Keratinocyte (primary cell): ENCODE measurements at regions not wholly inside any gene's neighbourhood (a gene's known extent, or its start where the extent isn't known, plus 50 kb on each side); places are given as distances from the start of the nearest gene placed in this dataset.

Experiments used
- DNase-seq: peaks from one replicate; pipeline ENCODE4 v3.0.0-alpha.2; 2011; ENCODE audit warnings: low read depth, missing footprints, low spot score
- FAIRE-seq: peaks from 2 replicates; lab custom pipeline; 2011; peaks lifted over from hg19 to GRCh38; lab: Jason Lieb, UNC
- H2AFZ ChIP-seq: 2 replicates; pipeline ENCODE4 v1.6.0; 2012; ENCODE audit warnings: low read length, control low read depth, inconsistent platforms; ENCODE audit not compliant: control insufficient read depth
- H3K27ac ChIP-seq: 2 replicates; pipeline ENCODE4 v1.5.1; 2011; ENCODE audit warnings: low read length; ENCODE audit not compliant: control insufficient read depth, insufficient read depth
- H3K27me3 ChIP-seq: 3 replicates; pipeline ENCODE4 v1.6.0; 2011; ENCODE audit warnings: low read length; ENCODE audit not compliant: control insufficient read depth, insufficient read depth; ENCODE audit errors: extremely low read depth
- H3K36me3 ChIP-seq, 2 experiments: 2 replicates in 1 of 2; 3 replicates in 1 of 2; pipeline ENCODE4 v1.5.1; 2011; ENCODE audit warnings: low read length in 2 of 2, mild to moderate bottlenecking in 1 of 2; ENCODE audit not compliant: control insufficient read depth in 2 of 2, insufficient read depth in 2 of 2; ENCODE audit errors: extremely low read depth in 1 of 2
- H3K4me1 ChIP-seq: 3 replicates; pipeline ENCODE4 v1.5.1; 2011; ENCODE audit warnings: low read length; ENCODE audit not compliant: control insufficient read depth, insufficient read depth; ENCODE audit errors: extremely low read depth
- H3K4me2 ChIP-seq: 3 replicates; pipeline ENCODE4 v1.6.0; 2011; ENCODE audit warnings: low read depth, low read length; ENCODE audit not compliant: control insufficient read depth, insufficient read depth; ENCODE audit errors: extremely low read depth
- H3K4me3 ChIP-seq, 3 experiments: fragments of 200-600 bp in 1 of 3; sonication (generic) in 1 of 3; 2 replicates in 2 of 3; 3 replicates in 1 of 3; pipeline ENCODE4 v1.5.1; 2011 to 2016; ENCODE audit warnings: low read length in 3 of 3, mild to moderate bottlenecking in 3 of 3, control low read depth in 2 of 3, inconsistent platforms in 1 of 3, low read depth in 1 of 3, mixed read lengths in 1 of 3, mixed run types in 1 of 3, moderate library complexity in 1 of 3; ENCODE audit not compliant: control insufficient read depth in 2 of 3, insufficient read depth in 2 of 3; ENCODE audit errors: extremely low read depth in 1 of 3
- H3K79me2 ChIP-seq: 2 replicates; pipeline ENCODE4 v1.6.0; 2012; ENCODE audit warnings: low read length; ENCODE audit not compliant: control insufficient read depth, insufficient read depth
- H3K9ac ChIP-seq: 3 replicates; pipeline ENCODE4 v1.6.0; 2011; ENCODE audit warnings: low read length; ENCODE audit not compliant: control insufficient read depth, insufficient read depth; ENCODE audit errors: extremely low read depth
- H3K9me1 ChIP-seq: 3 replicates; pipeline ENCODE4 v1.6.0; 2011; ENCODE audit warnings: low read length; ENCODE audit not compliant: control insufficient read depth, insufficient read depth; ENCODE audit errors: extremely low read depth
- H3K9me3 ChIP-seq: 2 replicates; pipeline ENCODE4 v1.5.1; 2012; ENCODE audit warnings: low read depth, low read length; ENCODE audit not compliant: control insufficient read depth
- H4K20me1 ChIP-seq: 3 replicates; pipeline ENCODE4 v1.6.0; 2011; ENCODE audit warnings: low read length; ENCODE audit not compliant: control insufficient read depth, insufficient read depth; ENCODE audit errors: extremely low read depth
- EZH2 ChIP-seq: IDR thresholded peaks from one replicate; pipeline ENCODE4 v1.6.1; 2012; ENCODE audit warnings: inconsistent platforms, mild to moderate bottlenecking, low read length, moderate library complexity
- dilution Hi-C: fragments of 300-500 bp; cut with MboI; formaldehyde crosslinking; loops from one replicate; pipeline ENCODE4 v1.7.0; 2020; ENCODE audit warnings: low sequenced_read_pairs; ENCODE audit not compliant: extremely low pct_ligation_motif_present
- TF ChIP-seq, protein P1 (sequence below), 3 experiments: IDR thresholded peaks in 1 of 3; conservative IDR thresholded peaks in 1 of 3; optimal IDR thresholded peaks in 1 of 3; 2 replicates in 2 of 3; 3 replicates in 1 of 3; pipeline versions ENCODE3 to v1.5.1; 2011; ENCODE audit warnings: low read length in 3 of 3, mild to moderate bottlenecking in 3 of 3, moderate library complexity in 2 of 3, control low read depth in 1 of 3, inconsistent platforms in 1 of 3; ENCODE audit not compliant: insufficient read depth in 2 of 3; ENCODE audit errors: extremely low read depth in 1 of 3

DNA sequence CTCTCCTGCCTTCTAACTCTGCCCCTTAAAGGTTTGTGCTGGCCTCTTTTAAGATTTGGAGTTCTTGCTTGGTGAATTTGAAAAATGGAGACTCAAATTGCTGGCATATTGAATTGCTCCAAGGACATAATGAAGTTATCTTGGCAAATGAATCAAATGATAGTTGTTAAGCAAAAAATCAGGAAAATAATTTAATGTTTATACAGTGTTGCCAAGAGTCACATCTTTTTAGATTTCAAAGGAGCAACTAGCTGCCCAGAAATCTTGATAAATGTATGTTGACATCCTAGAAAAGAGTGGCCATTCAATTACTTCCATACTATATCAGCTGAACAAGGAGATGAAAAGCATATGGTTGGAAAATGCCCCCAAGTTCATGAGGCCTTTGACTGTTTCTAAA lies 610.0 kb upstream of the LCORL start:
- no peak for TF ChIP-seq EZH2
- TF ChIP-seq, protein P1, sequence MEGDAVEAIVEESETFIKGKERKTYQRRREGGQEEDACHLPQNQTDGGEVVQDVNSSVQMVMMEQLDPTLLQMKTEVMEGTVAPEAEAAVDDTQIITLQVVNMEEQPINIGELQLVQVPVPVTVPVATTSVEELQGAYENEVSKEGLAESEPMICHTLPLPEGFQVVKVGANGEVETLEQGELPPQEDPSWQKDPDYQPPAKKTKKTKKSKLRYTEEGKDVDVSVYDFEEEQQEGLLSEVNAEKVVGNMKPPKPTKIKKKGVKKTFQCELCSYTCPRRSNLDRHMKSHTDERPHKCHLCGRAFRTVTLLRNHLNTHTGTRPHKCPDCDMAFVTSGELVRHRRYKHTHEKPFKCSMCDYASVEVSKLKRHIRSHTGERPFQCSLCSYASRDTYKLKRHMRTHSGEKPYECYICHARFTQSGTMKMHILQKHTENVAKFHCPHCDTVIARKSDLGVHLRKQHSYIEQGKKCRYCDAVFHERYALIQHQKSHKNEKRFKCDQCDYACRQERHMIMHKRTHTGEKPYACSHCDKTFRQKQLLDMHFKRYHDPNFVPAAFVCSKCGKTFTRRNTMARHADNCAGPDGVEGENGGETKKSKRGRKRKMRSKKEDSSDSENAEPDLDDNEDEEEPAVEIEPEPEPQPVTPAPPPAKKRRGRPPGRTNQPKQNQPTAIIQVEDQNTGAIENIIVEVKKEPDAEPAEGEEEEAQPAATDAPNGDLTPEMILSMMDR (optimal IDR thresholded peaks at IDR 0.05 in 1 of 3, IDR thresholded peaks at IDR 0.05 in 1 of 3, conservative IDR thresholded peaks at IDR 0.05 in 1 of 3; ENCODE audit: extremely low read depth in 1 of 3, insufficient read depth in 2 of 3, low read length in 3 of 3) = no peak
- Histone ChIP-seq H3K4me3 (no peak overlapping the region), H3K79me2 (no peaks in the 10 kb centered on the region), H3K27ac (no peak overlapping the region), H3K4me1 (no peaks in the 10 kb centered on the region), H4K20me1 (no peaks in the 10 kb centered on the region), H3K9ac (no peak overlapping the region), H3K9me3 (no peaks in the 10 kb centered on the region), H3K27me3 (no peaks in the 10 kb centered on the region), H3K4me2 (no peak overlapping the region), H3K9me1 (no peaks in the 10 kb centered on the region), H3K36me3 (no peaks in the 10 kb centered on the region), H2AFZ (no peak overlapping the region)
- FAIRE-seq (no peak), DNase-seq (no peak)
- dilution Hi-C loops = no loop called here

DNA sequence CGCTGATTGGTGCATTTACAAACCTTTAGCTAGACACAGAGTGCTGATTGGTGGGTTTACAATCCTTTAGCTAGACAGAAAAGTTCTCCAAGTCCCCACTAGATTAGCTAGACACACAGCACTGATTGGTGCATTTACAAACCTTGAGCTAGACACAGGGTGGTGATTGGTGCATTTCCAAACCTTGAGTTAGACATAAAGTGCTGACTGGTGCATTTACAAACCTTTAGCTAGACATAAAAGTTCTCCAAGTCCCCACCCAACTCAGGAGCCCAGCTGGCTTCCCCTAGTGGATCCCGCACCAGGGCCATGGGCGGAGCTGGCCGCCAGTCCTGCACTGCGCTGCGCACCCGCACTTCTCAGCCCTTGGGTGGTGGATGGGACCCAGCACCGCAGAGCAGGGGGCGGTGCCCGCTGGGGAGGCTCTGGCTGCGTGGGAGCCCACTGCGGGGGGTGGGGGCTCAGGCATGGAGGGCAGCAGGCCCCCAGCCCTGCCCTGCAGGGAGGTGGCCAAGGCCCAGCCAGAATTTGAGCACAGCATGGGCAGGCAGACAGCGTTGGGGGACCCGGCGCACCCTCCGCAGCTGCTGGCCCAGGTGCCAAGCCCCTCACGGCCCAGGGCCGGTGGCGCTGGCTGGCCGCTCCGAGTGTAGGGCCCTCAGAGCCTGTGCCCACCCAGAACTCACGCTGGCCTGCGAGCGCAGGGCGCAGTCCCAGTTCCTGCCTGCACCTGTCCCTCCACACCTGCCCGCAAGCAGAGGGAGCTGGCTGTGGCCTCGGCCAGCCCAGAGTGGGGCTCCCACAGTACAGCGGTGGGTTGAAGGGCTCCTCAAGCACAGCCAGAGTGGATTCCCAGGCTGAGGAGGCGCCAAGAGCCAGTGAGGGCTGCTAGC lies 608.9 kb upstream of the LCORL start:
- Histone ChIP-seq H3K4me1 (no peaks in the 10 kb centered on the region), H3K27ac (no peak overlapping the region), H3K27me3 (no peaks in the 10 kb centered on the region), H4K20me1 (no peaks in the 10 kb centered on the region), H2AFZ (no peak overlapping the region), H3K36me3 (no peaks in the 10 kb centered on the region), H3K4me2 (no peak overlapping the region), H3K9ac (no peak overlapping the region), H3K79me2 (no peaks in the 10 kb centered on the region), H3K9me1 (no peaks in the 10 kb centered on the region), H3K9me3 (no peaks in the 10 kb centered on the region), H3K4me3 (no peak overlapping the region)
- no peak for DNase-seq
- dilution Hi-C loops = no loop called here
- TF ChIP-seq EZH2 = no peak
- FAIRE-seq = no peak
